Peyer's patch (tissue), 4 donors: ENCODE measurements at regions not wholly inside any gene's neighbourhood (a gene's known extent, or its start where the extent isn't known, plus 50 kb on each side); places are given as distances from the start of the nearest gene placed in this dataset.

Experiments
- DNase-seq, 3 donors: peaks; one replicate each; pipeline ENCODE4 v3.0.0-alpha.2; 2017 to 2019
- H3K27ac ChIP-seq, 4 donors: fragments of 200-600 bp; sonication (generic); one replicate each; pipeline ENCODE4 v1.5.1; 2016 to 2019
- H3K27me3 ChIP-seq, 2 donors: fragments of 200-600 bp; sonication (generic); one replicate each; pipeline ENCODE4 v1.5.1; 2019
- H3K36me3 ChIP-seq, 3 donors: fragments of 200-600 bp; sonication (generic); one replicate each; pipeline ENCODE4 v1.5.1; 2016 to 2019
- H3K4me1 ChIP-seq, 4 donors: fragments of 200-600 bp; sonication (generic); one replicate each; pipeline ENCODE4 v1.5.1; 2016 to 2019
- H3K4me3 ChIP-seq, 4 donors: fragments of 200-600 bp; sonication (generic); 1 replicate in 3 of 4; 2 replicates in 1 of 4; pipeline ENCODE4 v1.5.1; 2016 to 2019; ENCODE audit warnings: mild to moderate bottlenecking in 1 of 4
- H3K9me3 ChIP-seq, 4 donors: fragments of 200-600 bp; sonication (generic); one replicate each; pipeline ENCODE4 v1.5.1; 2016 to 2019; ENCODE audit warnings: mild to moderate bottlenecking in 1 of 4
- POLR2A ChIP-seq, 2 donors: fragments of 450-650 bp; IDR thresholded peaks; one replicate each; pipeline ENCODE4 v1.5.1; 2017; ENCODE audit warnings: antibody characterized with exemption in 2 of 2, mild to moderate bottlenecking in 2 of 2, moderate library complexity in 2 of 2
- TF ChIP-seq, protein P1 (sequence below), 6 experiments: fragments of 450-650 bp in 4 of 6; fragments of 200-600 bp in 2 of 6; sonication (generic) in 1 of 6; IDR thresholded peaks; one replicate each; pipeline ENCODE4 v1.5.1; 2017 to 2019; ENCODE audit warnings: antibody characterized with exemption in 6 of 6, mild to moderate bottlenecking in 3 of 6, moderate library complexity in 1 of 6

DNA sequence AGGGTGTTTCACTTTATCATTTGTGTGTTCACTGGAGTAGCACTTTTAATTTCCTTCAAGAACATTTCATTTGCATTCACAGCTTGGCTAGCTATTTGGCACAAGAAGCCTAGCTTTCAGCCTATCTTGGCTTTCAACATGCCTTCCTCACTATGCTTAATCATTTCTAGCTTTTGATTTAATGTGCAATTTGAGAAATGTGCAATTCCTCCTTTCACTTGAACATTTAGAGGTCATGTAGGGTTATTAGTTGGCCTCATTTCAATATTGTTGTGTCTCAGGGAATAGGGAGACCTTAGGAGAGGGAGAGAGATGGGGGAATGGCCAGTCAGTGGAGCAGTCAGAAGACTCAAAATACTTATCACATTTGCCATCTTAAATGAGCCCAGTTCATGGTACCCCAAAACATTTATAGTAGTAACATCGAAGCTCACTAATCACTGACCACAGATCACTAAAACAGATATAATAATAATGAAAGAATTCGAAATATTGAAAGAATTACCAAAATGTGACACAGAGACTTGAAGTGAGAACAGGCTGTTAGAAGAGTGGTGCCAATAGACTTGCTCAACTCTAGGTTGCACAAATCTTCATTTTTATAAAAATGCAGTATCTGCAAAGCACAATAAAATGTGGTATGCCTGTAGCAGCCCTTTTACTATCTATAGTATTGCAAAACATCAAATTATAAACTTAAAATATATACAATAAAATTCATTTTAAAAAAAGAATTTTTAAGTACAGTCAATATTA lies 561.2 kb downstream of the METTL4 start:
- no peak for DNase-seq

DNA sequence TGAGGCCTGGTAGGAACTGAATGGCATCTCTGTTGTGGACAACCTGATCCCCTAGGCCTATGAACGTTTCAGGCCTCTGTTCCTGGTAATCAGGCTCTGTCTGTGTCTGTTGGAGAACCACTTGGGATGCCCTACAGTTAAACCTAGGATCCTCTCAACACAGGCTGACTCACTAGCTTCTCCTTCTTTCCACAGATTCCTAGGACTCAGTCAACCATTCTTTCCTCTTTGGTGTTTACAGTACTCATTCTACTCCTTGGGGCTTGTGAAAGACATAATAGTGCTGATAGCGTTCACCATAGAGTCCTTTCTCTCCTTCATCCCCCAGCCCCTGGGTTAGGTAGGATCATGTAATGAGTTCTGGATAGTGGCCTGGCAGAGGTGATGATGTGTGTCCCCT lies 544.3 kb downstream of the METTL4 start:
- Histone ChIP-seq H3K27me3 (no peaks in the 10 kb centered on the region), H3K4me3 (no peak overlapping the region), H3K4me1 (no peaks in the 10 kb centered on the region), H3K27ac (no peak overlapping the region), H3K36me3 (no peaks in the 10 kb centered on the region), H3K9me3 (no peaks in the 10 kb centered on the region)
- no peak for DNase-seq
- TF ChIP-seq, protein P1, sequence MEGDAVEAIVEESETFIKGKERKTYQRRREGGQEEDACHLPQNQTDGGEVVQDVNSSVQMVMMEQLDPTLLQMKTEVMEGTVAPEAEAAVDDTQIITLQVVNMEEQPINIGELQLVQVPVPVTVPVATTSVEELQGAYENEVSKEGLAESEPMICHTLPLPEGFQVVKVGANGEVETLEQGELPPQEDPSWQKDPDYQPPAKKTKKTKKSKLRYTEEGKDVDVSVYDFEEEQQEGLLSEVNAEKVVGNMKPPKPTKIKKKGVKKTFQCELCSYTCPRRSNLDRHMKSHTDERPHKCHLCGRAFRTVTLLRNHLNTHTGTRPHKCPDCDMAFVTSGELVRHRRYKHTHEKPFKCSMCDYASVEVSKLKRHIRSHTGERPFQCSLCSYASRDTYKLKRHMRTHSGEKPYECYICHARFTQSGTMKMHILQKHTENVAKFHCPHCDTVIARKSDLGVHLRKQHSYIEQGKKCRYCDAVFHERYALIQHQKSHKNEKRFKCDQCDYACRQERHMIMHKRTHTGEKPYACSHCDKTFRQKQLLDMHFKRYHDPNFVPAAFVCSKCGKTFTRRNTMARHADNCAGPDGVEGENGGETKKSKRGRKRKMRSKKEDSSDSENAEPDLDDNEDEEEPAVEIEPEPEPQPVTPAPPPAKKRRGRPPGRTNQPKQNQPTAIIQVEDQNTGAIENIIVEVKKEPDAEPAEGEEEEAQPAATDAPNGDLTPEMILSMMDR (IDR thresholded peaks at IDR 0.05) = no peak
- TF ChIP-seq POLR2A (IDR thresholded peaks at IDR 0.05) = no peak

More for the DNA sequence above, 561.2 kb downstream of the METTL4 start:
- no peak overlapping the region for H3K4me3 ChIP-seq
- no peaks in the 10 kb centered on the region for H3K4me1 ChIP-seq
- TF ChIP-seq, protein P1 (IDR thresholded peaks at IDR 0.05) = no peak
- no peak for TF ChIP-seq POLR2A (IDR thresholded peaks at IDR 0.05)
- H3K27me3 ChIP-seq = no peaks in the 10 kb centered on the region
- H3K27ac ChIP-seq = no peak overlapping the region
- no peaks in the 10 kb centered on the region for H3K9me3 ChIP-seq
- no peaks in the 10 kb centered on the region for H3K36me3 ChIP-seq

DNA sequence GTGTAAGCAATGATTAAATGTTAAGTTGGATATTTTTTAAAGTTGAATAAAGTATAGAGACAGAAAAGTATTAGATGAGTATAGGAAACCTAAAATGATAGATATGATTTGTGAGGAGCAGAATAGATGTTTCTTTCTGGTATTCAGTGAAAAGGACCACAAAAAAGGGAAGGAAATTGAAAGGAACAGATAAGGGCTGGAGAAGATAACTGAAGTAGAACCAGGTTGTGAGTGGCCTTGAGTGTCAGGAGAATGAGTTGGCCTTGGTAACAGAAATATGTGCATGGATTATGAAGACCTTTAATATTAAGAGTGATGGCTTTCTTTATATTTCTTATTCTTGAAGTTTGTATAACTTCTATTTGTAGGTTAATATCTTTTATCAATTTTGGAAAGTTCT lies 543.5 kb downstream of the METTL4 start:
- no peak for DNase-seq
- no peaks in the 10 kb centered on the region for H3K9me3 ChIP-seq
- no peak overlapping the region for H3K4me3 ChIP-seq
- no peaks in the 10 kb centered on the region for H3K36me3 ChIP-seq
- no peaks in the 10 kb centered on the region for H3K4me1 ChIP-seq
- no peak for TF ChIP-seq POLR2A (IDR thresholded peaks at IDR 0.05)
- TF ChIP-seq, protein P1 (IDR thresholded peaks at IDR 0.05) = no peak
- no peak overlapping the region for H3K27ac ChIP-seq
- no peaks in the 10 kb centered on the region for H3K27me3 ChIP-seq

DNA sequence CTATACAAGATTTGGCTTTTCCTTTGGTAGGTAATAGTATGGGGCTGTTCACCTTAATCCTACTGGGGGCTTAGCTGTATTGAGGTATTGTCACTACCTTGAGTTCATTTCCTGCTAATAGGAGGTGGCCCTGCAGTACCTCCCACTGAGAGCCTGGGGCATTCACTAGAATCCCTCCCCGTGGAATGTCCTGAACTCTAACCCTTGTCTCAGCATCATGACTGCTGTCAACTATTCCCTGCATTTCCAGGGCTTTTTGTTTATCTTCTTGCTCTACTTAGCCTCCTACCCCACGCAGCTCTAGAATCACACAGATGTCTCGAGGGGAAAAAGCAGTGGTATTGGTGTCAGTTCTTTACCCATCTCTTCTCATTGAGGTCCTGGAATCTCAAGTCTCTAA lies 542.3 kb downstream of the METTL4 start:
- H3K4me3 ChIP-seq = no peak overlapping the region
- TF ChIP-seq, protein P1 (IDR thresholded peaks at IDR 0.05) = no peak
- no peak for TF ChIP-seq POLR2A (IDR thresholded peaks at IDR 0.05)
- H3K4me1 ChIP-seq = no peaks in the 10 kb centered on the region
- H3K27me3 ChIP-seq = no peaks in the 10 kb centered on the region
- no peak overlapping the region for H3K27ac ChIP-seq
- H3K9me3 ChIP-seq = no peaks in the 10 kb centered on the region
- no peaks in the 10 kb centered on the region for H3K36me3 ChIP-seq
- DNase-seq = no peak

DNA sequence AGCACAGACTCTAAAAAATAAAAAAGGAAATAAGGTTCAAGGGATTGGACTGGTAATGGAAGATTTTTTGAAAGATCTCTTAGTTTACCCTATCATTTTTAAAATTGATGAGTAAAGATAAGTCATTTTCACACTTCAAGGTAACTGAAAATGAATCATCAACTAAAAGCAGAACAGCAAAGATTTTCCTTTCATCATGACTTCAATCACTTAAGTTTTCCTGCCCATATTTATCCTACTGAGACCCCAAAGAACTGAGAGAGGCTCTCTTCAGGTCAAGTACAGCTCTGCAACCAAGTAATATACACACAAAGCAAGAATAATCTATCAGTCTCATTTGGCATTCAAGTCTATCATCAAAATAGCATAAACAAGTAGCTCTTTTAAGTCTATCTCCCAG lies 540.7 kb downstream of the METTL4 start:
- Histone ChIP-seq H3K4me1 (no peaks in the 10 kb centered on the region), H3K4me3 (no peak overlapping the region), H3K9me3 (no peaks in the 10 kb centered on the region), H3K36me3 (no peaks in the 10 kb centered on the region), H3K27me3 (no peaks in the 10 kb centered on the region), H3K27ac (no peak overlapping the region)
- no peak for DNase-seq
- TF ChIP-seq POLR2A (IDR thresholded peaks at IDR 0.05) = no peak
- TF ChIP-seq, protein P1 (IDR thresholded peaks at IDR 0.05) = no peak
